C4-2B (cell line): ENCODE measurements at regions not wholly inside any gene's neighbourhood (a gene's known extent, or its start where the extent isn't known, plus 50 kb on each side); places are given as distances from the start of the nearest gene placed in this dataset.

ENCODE experiments used
- CTCF ChIP-seq: fragments of 450-650 bp; conservative IDR thresholded peaks from 2 replicates; pipeline ENCODE4 v1.5.1; 2017; ENCODE audit warnings: mild to moderate bottlenecking
- ZFX ChIP-seq: fragments of 450-650 bp; IDR thresholded peaks from 2 replicates; pipeline ENCODE4 v1.6.1; 2017

GRCh38 chr12:90519285-90519684 lies 435.7 kb downstream of the CCER1 start:
- TF ChIP-seq CTCF, result no peak
- TF ChIP-seq ZFX, result no peak
